Fibroblast of pulmonary artery (primary cell): ENCODE measurements at regions not wholly inside any gene's neighbourhood (a gene's known extent, or its start where the extent isn't known, plus 50 kb on each side); places are given as distances from the start of the nearest gene placed in this dataset.

Experiments used
- DNase-seq: peaks from one replicate; pipeline ENCODE4 v3.0.0-alpha.2; 2010; ENCODE audit warnings: low read depth
- H3K4me3 ChIP-seq: replicated peaks from 2 replicates; pipeline ENCODE4 v1.5.1; 2011; ENCODE audit warnings: low read depth, mild to moderate bottlenecking, control low read depth, low read length, moderate library complexity
- TF ChIP-seq, protein P1 (sequence below): IDR thresholded peaks from 2 replicates; pipeline ENCODE4 v1.5.1; 2011; ENCODE audit warnings: mild to moderate bottlenecking, control low read depth, low read length, inconsistent platforms; ENCODE audit errors: missing control alignments

- no peak for DNase-seq
- H3K4me3 ChIP-seq = no peak overlapping the region
- TF ChIP-seq, protein P1, sequence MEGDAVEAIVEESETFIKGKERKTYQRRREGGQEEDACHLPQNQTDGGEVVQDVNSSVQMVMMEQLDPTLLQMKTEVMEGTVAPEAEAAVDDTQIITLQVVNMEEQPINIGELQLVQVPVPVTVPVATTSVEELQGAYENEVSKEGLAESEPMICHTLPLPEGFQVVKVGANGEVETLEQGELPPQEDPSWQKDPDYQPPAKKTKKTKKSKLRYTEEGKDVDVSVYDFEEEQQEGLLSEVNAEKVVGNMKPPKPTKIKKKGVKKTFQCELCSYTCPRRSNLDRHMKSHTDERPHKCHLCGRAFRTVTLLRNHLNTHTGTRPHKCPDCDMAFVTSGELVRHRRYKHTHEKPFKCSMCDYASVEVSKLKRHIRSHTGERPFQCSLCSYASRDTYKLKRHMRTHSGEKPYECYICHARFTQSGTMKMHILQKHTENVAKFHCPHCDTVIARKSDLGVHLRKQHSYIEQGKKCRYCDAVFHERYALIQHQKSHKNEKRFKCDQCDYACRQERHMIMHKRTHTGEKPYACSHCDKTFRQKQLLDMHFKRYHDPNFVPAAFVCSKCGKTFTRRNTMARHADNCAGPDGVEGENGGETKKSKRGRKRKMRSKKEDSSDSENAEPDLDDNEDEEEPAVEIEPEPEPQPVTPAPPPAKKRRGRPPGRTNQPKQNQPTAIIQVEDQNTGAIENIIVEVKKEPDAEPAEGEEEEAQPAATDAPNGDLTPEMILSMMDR = no peak
These were observed 207.0 kb upstream of the SHH start for GRCh38 chr7:156019308-156019707.

GRCh38 chr7:156017916-156018700, 205.8 kb upstream of the SHH start:
- H3K4me3 ChIP-seq = no peak overlapping the region
- TF ChIP-seq, protein P1 = no peak
- no peak for DNase-seq

DNA sequence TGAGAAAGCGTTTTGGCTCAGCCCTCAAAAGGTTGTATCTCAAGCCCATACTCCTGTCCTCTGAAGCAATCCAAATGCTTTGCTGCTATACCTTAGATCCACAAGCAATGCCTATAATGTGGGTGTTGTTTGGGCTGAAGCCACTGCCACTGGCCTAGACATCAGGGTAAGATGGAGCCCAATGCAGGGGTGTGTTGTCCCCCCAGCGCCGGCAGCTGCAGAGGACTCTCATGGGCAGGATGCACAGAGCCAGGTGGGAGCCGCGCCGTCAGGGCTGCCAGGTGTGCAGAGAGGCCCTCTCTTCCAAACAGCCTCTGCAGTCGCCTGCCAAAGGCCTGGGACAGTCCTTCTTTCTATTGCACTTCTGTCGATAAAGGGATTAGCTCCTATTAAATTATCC, 205.2 kb upstream of the SHH start:
- no peak for DNase-seq
- TF ChIP-seq, protein P1 = no peak
- no peak overlapping the region for H3K4me3 ChIP-seq

- DNase-seq = no peak
- no peak overlapping the region for H3K4me3 ChIP-seq
- TF ChIP-seq, protein P1 = no peak
These were observed 203.2 kb upstream of the SHH start for GRCh38 chr7:156015237-156016020.

GRCh38 chr7:156014808-156015207, 202.5 kb upstream of the SHH start:
- no peak overlapping the region for H3K4me3 ChIP-seq
- TF ChIP-seq, protein P1 = no peak
- DNase-seq = no peak

DNA sequence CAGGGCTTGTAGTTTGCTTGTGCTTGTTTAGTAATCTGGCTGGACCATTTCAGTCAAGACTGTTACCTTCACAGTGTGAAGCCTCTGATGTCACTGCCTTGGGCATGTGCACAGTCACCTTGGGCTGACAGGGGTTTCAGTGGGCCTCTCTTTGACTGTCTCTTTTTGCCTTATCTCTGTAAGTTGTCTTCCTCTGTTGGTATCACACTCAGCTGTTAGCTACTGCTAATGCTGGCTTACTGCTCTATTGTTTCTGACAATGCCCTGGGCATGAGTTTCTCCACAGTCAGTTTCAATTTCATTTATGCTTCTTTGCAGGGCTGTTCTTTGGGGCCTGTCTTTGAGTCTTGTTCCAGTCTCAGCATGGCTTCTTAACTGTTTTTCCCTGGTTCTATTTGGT, 201.9 kb upstream of the SHH start:
- TF ChIP-seq, protein P1 = no peak
- DNase-seq = no peak
- H3K4me3 ChIP-seq = no peak overlapping the region
